Esophagus muscularis mucosa (tissue), 4 donors: ENCODE measurements at regions not wholly inside any gene's neighbourhood (a gene's known extent, or its start where the extent isn't known, plus 50 kb on each side); places are given as distances from the start of the nearest gene placed in this dataset.

Source experiments
- DNase-seq: peaks from one replicate; pipeline ENCODE4 v3.0.0-alpha.2; 2017; ENCODE audit errors: extremely low spot score
- H3K27ac ChIP-seq, 4 donors: fragments of 200-600 bp; sonication (generic); replicated peaks in 1 of 4; 1 replicate in 3 of 4; 2 replicates in 1 of 4; pipeline ENCODE4 v1.5.1; 2016 to 2019; ENCODE audit warnings: mild to moderate bottlenecking in 1 of 4
- H3K27me3 ChIP-seq, 4 donors: fragments of 200-600 bp; sonication (generic); one replicate each; pipeline versions ENCODE4 v1.5.1 to v1.6.0; 2016 to 2019
- H3K36me3 ChIP-seq, 4 donors: fragments of 200-600 bp; sonication (generic); one replicate each; pipeline ENCODE4 v1.5.1; 2016 to 2019
- H3K4me1 ChIP-seq, 4 donors: fragments of 200-600 bp; sonication (generic); one replicate each; pipeline ENCODE4 v1.5.1; 2016 to 2019
- H3K4me3 ChIP-seq, 4 donors: fragments of 200-600 bp; sonication (generic); 1 replicate in 2 of 4; 2 replicates in 2 of 4; pipeline ENCODE4 v1.5.1; 2016 to 2019; ENCODE audit warnings: mild to moderate bottlenecking in 4 of 4, moderate library complexity in 1 of 4
- H3K9me3 ChIP-seq, 4 donors: fragments of 200-600 bp; sonication (generic); 1 replicate in 3 of 4; 2 replicates in 1 of 4; pipeline ENCODE4 v1.5.1; 2016 to 2019
- CTCF ChIP-seq, 3 experiments: fragments of 200-600 bp in 2 of 3; fragments of 450-650 bp in 1 of 3; sonication (generic) in 2 of 3; IDR thresholded peaks; one replicate each; pipeline ENCODE4 v1.5.1; 2017 to 2019; ENCODE audit warnings: antibody characterized with exemption in 3 of 3, mild to moderate bottlenecking in 2 of 3, moderate library complexity in 1 of 3
- EP300 ChIP-seq: sonication (generic); formaldehyde crosslinking; IDR thresholded peaks from one replicate; pipeline ENCODE4 v1.6.1; 2017; ENCODE audit warnings: antibody characterized with exemption
- POLR2A ChIP-seq: fragments of 450-650 bp; IDR thresholded peaks from one replicate; pipeline ENCODE4 v1.6.1; 2017; ENCODE audit warnings: antibody characterized with exemption, moderate library complexity, mild to moderate bottlenecking, low read depth
- POLR2AphosphoS5 ChIP-seq, 2 donors: sonication (generic); formaldehyde crosslinking; IDR thresholded peaks; one replicate each; pipeline ENCODE4 v1.6.1; 2017; ENCODE audit warnings: antibody characterized with exemption in 2 of 2
- WGBS: methylation state at CpG from one replicate; pipeline ENCODE4 v1.1.5; 2018; 5-methylcytosine and 5-hydroxymethylcytosine counted together
- intact Hi-C: fragments of 100-400 bp; cut with DNase I; formaldehyde crosslinking; loops from one replicate; pipeline ENCODE4 v1.15.1; 2023

- WGBS = 53% methylated on average over 17 of the region's 22 CpGs
- Histone ChIP-seq H3K27me3 (peaks cover 0 to 49% (median 2%) of the 10 kb centered on the region in 4 donors), H3K4me1 (peaks cover 21 to 24% (median 24%) of the 10 kb centered on the region in 4 donors), H3K27ac (no peak overlapping the region), H3K36me3 (no peaks in the 10 kb centered on the region), H3K9me3 (no peaks in the 10 kb centered on the region), H3K4me3 (no peak overlapping the region)
- no peak for DNase-seq
- intact Hi-C loops = no loop called here
- TF ChIP-seq POLR2AphosphoS5 (IDR thresholded peaks at IDR 0.05) (no peak), EP300 (no peak), POLR2A (no peak), CTCF (IDR thresholded peaks at IDR 0.05) (no peak)
Measured at GRCh38 chr14:100673085-100673806, 53.4 kb upstream of the DLK1 start.

GRCh38 chr14:100673807-100674154 lies 52.9 kb upstream of the DLK1 start:
- Histone ChIP-seq H3K27me3 (peaks cover 0 to 43% (median 2%) of the 10 kb centered on the region in 4 donors), H3K9me3 (no peaks in the 10 kb centered on the region), H3K4me3 (no peak overlapping the region), H3K36me3 (no peaks in the 10 kb centered on the region), H3K27ac (no peak overlapping the region), H3K4me1 (peaks cover 25 to 29% (median 29%) of the 10 kb centered on the region in 4 donors)
- DNase-seq = no peak
- intact Hi-C loops = no loop called here
- no peak for TF ChIP-seq POLR2A
- no peak for TF ChIP-seq CTCF (IDR thresholded peaks at IDR 0.05)
- no peak for TF ChIP-seq POLR2AphosphoS5 (IDR thresholded peaks at IDR 0.05)
- no peak for TF ChIP-seq EP300
- 84% methylated on average over 3 of the region's 3 CpGs for WGBS

- H3K27me3 ChIP-seq = peaks cover 0 to 37% (median 2%) of the 10 kb centered on the region in 4 donors
- no peaks in the 10 kb centered on the region for H3K36me3 ChIP-seq
- no peaks in the 10 kb centered on the region for H3K9me3 ChIP-seq
- 89% methylated on average over 5 of the region's 5 CpGs for WGBS
- H3K4me3 ChIP-seq = no peak overlapping the region
- H3K27ac ChIP-seq = no peak overlapping the region
- H3K4me1 ChIP-seq = peaks cover 25 to 36% (median 33%) of the 10 kb centered on the region in 4 donors
- no peak for DNase-seq
- intact Hi-C loops = no loop called here
- TF ChIP-seq POLR2AphosphoS5 (IDR thresholded peaks at IDR 0.05) (no peak), POLR2A (no peak), CTCF (IDR thresholded peaks at IDR 0.05) (no peak), EP300 (no peak)
Measured at GRCh38 chr14:100674428-100674827, 52.3 kb upstream of the DLK1 start.

GRCh38 chr14:100674897-100675619 lies 51.6 kb upstream of the DLK1 start:
- no peak for DNase-seq
- Histone ChIP-seq H3K4me1 (peaks cover 25 to 42% (median 40%) of the 10 kb centered on the region in 4 donors), H3K9me3 (no peaks in the 10 kb centered on the region), H3K27me3 (peaks cover 0 to 32% (median 2%) of the 10 kb centered on the region in 4 donors), H3K4me3 (no peak overlapping the region), H3K36me3 (no peaks in the 10 kb centered on the region), H3K27ac (no peak overlapping the region)
- TF ChIP-seq CTCF (IDR thresholded peaks at IDR 0.05) (no peak), POLR2AphosphoS5 (IDR thresholded peaks at IDR 0.05) (no peak), EP300 (no peak), POLR2A (no peak)
- 83% methylated on average over 19 of the region's 19 CpGs for WGBS
- intact Hi-C loops = no loop called here
